NCI-H128 (cell line): ENCODE measurements at regions not wholly inside any gene's neighbourhood (a gene's known extent, or its start where the extent isn't known, plus 50 kb on each side); places are given as distances from the start of the nearest gene placed in this dataset.
"Not testable (repeated sequence)": the region's sequence is repeated elsewhere in the genome, so short reads cannot be mapped to it uniquely, and the experiment has no call there.

Source experiments
- DNase-seq: peaks from one replicate; lab custom pipeline; 2025; ENCODE audit not compliant: unreplicated experiment; lab: John Stamatoyannopoulos, UW

DNA sequence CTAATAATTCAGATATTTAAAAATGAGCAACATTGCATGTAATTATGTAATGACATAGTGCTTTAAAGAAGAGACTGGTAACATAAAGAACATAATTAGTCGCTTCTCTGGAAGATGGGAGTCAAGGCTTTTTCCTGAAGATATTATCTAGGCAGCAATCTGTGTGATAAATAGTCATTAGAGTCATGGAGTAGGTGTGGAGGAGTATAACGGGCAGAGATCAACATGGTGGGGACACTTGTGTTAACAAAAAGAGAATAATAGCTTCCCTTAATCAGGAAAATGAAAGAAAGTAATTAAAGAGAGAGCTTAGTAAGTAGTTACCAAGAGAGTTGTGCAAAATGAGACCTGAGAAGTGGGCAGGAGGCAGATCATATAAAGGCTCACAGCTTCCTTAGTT, 1417.1 kb upstream of the ATXN8OS start:
- no peak for DNase-seq

DNA sequence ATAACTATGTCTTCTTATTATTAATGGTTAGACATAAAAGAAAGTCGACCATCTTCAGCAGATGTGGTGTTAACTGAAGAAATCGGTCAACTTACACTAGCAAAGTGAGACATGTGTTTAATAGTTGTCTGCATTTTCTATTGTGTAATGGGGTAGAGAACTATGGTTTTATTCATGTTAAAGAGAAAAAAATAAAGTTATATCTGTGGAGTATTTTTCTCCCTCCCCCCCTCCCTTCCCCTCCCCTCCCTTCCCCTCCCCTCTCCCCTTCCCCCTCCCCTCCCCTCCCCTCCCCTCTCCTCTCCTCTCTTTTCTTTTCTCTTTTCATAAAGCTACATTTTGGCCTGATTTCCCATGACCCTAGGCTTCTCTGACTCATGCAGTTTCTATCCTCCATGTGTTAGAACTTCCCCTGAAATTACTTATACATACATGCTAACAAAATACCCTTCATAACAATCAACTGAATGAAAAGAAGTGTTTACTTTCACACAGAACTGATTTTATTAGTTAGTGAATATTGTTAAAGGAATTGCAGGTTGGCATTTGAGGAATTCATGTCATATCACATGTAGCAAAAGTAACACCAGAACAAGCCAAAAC, 1431.0 kb upstream of the ATXN8OS start:
- DNase-seq = no peak

DNA sequence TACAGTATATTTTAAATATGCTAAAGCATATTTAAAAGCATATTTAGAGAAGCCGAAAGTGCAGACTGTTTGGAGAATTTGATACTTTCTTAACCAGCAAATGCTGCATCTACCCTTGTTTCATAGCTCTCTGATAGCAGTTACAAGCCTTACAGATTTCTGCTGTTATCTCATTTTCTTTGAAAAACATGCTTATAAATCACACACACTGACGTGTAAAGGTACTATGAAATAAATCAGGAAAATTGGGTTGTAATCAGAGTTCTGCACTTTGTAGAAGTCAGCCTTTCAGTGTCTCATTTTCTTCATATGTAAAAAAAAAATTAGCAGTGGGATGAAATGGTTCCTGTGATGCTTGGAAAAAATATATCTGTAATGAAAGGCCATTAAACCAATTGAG, 1432.4 kb upstream of the ATXN8OS start:
- DNase-seq = no peak

DNA sequence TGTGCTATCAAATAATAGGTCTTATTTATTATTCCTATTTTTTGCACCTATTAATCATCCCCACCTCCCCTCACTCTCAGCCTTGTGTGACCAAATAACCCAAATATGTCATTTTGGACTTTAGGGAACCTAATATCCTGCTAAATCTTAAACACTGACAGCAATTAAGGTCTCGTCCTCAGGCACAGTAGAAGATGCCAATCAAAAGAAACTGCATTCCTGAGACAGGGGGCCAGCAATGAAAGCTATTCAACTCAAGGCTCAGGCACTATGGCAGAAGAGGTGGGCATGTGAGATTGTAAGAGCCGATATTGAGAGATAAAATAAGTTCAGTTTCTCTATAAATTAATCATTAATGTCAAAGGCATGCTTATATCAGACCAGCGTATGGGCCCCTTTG, 1437.7 kb upstream of the PCDH9 start:
- DNase-seq = no peak

DNA sequence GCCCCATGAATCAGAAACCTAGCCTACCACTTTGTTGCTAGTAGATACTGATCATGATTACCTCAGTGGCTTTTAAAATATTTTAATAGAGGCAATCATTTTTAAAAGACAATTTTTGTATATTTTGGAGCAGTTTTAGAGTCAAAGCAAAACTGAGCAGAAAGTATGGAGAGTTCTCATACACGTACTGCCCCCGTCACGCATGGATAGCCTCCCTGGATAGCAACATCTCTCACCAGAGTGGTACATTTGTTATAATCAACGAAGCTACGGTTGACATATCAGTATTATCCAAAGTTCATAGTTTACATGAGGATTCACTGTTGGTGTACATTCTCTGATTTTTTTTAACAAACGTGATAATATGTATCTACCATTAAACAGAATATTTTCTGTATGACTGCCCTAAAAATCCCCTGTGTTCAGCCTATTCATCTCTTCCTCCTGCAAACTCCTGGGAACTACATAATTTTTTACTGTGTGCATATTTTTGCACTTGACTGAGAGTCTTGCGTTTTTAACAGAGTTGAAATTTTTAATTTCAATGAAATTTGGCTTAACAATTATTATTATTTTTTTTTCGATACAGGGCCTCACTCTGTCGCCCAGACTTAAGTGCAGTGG, 1436.8 kb upstream of the PCDH9 start:
- no peak for DNase-seq

DNA sequence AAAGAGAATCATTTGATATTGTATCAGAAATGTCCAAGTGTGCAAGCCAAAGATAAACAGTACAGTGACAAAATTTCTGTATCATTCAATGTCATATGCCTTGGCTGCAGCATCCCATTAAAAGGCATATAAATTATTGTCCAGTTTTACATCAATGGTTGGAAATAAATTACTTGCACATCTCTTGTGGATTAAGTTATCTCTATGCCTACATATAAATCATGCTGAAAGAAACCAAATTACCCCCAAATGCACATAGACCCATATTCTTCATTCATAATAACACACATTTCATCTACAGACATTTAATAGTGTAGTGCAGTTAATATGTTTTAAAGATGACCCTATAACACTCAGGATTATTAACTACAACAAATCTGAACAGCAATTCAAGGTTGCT, 1415.7 kb upstream of the PCDH9 start:
- no peak for DNase-seq

DNA sequence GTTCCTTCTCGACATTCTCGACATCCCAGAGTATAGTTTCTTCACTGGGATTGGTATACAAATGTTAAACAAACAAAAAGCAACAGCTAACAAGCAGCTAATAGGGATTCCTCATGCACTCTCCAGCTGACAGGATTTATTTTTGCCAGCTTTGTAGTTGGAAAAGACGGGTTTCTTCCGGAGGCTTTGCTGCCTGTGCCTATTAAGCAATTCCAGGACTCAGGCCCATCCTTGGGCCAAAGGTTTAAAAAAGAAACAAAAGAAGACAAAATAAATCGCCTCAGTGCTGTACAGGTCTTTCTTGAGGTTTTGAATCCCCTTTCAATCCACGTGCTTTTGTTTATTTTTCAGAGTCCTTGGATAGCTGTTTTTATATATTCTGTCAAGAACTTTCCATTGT, 1414.5 kb upstream of the PCDH9 start:
- DNase-seq = no peak

DNA sequence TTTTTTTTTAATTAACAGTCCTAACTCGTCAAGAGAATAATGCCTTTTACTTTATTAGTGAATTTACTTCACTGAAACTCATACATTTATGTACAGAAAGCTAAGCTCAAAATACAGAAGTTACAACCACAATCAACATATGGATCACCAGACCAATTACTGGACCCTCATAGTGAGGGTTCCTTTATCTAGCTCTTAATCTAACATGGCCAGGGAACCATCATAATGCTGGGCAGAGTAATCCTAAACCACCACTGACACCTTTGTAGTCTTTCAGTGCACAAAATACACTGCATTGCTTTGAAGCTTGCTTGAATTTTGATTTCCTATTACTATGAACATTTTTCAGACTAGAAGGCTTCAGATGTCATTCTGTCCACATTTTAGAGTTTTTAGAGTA, 1406.6 kb upstream of the PCDH9 start:
- DNase-seq = no peak

DNA sequence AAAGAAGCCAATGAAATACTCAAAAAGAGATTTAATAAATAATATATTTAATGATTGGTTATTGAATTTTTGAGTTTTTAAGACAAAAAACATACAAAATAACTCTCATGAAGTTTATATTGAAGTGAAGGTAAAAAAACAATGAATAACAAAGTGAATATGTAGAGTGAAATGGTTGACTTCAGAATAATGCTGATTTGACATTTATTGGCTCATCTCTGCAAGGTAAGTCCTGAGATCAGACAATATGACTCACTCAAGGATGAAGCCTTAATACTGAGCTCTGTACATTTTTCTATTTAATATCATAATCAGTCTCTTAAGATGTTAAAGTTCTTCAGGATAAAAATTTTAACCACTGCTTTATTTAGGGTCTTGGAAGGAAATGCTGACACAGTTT, 1398.9 kb upstream of the PCDH9 start:
- DNase-seq = no peak

DNA sequence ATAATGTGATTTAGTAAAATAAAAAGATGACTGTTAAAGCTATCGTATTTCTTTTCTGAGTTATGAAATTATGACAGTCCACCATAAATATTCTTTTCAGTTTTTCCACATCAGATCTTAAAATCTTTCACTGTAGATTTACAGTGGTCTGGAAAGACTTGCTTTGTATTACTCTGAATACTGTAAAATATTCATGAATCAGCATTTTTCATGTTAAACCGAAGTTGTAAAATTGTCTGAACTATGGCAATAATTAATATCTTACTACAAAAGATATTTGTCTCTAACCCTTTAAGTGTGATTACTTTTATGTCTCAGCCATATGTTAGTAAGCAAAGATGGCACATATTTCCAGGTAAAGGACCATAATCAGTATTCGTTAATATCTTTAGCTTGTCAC, 1397.2 kb upstream of the PCDH9 start:
- no peak for DNase-seq

DNA sequence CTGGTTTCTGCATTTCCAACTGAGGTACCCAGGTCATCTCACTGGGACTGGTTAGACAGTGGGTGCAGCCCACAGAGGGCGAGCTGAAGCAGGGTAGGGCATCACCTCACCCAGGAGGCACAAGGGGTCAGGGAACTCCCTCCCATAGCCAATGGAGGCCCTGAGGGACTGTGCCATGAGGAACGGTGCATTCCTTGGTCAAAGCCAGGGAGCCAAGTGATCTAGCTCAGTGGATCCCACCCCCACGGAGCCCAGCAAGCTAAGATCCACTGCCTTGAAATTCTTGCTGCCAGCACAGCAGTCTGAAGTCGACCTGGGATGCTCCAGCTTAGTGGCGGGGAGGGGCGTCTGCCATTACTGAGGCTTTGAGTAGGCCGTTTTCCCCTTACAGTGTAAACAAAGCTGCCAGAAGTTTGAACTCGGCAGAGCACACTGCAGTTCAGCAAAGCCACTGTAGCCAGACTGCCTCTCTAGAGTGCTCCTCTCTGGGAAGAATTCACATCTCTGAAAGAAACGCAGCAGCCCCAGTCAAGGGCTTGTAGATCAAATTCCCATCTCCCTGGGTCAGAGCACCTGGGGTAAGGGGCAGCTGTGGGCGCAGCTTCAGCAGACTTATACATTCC, 1386.6 kb upstream of the PCDH9 start:
- DNase-seq = no peak

DNA sequence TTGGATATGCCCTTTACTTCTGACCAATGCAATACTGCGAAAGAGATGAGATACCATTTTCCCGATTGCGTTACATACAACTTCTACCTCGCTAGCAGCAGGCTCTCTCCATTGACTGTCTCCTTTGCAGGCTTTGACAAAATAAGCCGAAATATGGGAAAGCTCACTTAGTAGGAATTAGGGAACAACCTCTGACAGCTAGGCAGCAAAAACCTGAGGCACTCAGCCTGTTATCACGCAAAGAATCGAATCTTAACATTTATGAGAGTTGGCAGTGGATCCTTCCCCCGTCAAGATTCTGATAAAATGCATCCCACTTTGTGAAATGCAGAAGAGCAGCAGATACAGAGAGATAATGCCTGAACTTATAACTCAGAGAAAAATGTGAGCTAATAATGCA, 1379.5 kb upstream of the PCDH9 start:
- no peak for DNase-seq

DNA sequence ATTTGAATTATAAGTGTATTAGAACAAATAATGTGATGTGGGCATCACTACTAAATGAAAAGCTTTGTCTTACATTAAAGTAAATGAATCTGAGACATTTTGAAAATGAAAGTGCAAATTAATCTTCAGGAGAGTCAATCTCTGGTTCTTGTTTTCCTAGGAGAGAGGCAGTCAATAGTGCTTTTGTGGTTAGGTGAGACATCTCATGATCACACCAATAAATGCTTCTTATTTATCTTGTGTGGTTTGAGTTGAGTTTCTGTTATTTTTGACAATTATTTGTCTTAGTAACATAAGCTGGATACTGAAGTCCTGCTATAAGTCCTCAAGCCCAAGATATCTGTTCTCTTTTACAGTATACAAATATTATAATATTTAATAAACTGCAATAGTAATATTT, 1378.0 kb upstream of the PCDH9 start:
- no peak for DNase-seq

DNA sequence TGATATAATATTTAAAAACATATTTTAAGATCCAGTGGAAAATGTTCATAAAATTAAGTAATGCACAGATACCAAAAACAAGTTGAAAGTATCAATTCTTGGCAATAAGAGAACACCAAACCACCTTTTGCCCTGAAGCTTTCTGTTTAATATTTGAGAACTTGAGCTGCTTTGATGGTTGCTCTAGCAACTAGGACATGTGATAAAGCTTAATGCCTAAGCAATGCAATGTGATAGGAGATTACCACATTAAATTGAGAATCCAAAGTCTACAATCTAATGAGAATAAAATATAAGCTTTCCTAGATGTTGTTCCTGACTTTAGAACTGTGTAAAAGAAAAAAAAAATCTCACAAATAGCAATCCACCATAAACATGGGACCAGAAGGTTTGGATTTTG, 1367.5 kb upstream of the PCDH9 start:
- no peak for DNase-seq

DNA sequence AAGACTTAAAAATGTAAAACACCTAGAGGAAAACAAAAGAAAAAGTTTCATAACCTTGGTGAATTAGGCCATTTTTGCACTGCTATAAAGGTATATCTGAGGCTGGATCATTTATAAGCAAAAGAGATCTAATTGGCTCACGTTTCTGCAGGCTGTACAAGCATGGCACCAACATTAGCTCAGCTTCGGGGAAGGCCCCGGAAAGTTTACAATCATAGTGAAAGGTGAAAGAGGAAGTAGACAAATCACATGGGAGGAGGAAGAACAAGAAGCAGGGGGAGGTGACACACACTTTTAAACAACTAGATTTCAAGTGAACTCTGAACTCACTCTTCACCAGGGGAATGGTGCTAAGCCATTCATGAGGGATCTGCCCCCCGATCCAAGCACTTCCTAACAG, 1358.5 kb upstream of the PCDH9 start:
- no peak for DNase-seq

DNA sequence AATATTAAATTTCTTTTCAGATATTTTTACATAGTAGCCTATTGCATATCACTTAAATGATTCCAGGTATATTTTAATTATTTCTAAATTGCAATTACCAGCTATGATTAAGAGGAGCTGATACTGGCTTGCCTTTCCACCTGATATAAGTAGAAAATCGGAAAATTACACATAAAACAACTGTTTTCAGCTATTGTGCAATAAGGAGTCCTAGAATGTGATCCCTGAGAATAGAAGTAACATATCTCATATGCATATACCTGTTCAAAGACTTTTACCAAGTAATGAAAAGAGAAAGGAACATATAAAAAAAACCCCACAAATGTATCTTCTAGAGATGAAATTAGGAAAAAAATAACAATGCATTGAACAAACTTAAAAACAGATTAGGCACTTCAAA, 1354.6 kb upstream of the PCDH9 start:
- DNase-seq = no peak

DNA sequence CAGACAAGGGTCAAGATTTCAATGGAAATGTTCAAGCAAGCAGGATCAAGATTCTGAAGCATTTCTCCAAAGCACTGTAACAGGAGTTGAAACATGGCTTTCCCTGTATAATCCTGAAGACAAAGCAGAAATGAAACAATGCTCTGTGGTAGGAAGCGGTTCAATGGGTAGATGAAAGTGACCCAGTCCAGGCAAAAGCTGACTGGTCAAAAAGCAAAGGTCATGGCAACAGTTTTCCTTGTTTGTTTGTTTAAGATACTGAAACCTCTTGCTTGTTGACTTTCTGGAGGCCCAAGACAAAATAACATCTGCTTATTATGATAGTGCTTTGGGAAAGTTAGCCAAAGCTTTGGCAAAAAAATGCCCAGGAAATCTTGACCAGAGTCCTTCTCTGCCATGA, 1343.9 kb upstream of the PCDH9 start:
- DNase-seq = no peak

DNA sequence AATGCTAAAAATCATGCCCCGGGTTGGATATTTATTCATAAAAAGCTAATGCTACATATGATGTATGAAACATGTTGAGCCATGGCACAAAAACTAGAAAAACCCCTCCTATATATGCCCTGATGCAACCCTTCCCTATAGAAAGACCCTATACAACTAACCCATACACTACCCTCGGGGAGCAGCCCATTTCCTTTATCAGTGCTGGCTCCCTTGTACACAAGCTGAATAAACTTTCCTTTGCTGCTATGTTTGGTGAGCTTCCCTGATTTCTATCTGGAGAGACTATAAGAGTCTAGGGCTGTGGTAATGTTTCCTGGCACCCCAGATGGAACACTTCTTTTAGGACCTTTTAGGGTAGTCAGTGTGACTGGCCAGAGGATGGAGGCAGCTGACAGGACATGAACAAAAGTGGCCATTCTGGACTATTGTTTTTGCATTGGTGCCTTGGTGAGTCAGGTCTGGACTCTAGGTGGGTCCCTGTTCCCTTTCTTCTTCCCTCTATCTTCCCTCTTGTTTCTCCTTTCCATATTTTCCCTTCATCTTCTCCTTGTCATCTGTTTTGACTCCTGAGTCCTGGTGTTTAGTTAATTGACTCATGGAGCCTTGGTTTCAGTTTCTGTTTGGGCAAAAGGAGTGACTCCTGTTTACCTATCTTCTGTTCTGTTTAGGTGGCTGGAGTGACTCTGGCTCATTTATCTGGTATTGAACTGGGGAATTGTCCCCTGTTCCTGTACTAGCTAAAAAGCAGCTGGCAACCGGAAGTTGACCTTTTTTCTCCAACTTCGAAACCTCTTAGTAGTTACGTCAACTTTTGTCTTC, 1321.8 kb upstream of the PCDH9 start:
- no peak for DNase-seq

DNA sequence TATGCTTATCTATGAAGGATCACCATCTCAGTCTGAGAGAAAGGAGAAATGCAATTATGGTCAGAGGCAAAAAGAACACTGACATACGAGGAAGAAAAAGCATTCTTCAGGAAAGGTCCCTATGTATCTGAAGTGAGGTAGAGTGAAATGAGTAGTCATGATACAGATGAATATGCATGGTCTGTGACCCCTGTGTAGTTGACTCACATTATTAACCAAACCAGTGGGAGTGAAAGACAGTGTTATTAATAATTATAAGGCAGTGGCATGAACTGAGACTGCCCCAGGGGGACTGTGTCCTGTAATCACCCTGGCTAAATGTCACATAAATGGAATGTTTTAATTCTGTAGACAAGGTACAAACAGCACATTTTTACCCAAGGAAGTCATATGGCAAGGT, 1320.2 kb upstream of the PCDH9 start:
- no peak for DNase-seq

DNA sequence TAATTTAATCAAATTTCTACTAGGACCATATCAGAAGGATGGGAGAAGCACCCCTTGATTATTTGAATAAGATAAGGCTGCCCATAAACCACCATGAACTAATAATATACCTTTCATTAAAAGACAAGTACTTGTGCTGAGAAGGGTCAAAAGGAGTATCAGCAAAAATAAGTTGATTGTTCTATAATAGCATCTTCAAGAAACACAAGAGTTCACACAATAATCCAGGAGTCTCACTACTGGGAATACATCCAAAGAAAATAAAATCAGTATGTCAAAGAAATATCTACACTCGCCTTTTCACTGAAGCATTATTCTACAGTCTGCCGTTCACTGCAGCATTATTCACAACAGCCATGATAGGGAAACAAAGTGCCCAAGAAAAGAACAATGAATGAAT, 1310.1 kb upstream of the PCDH9 start:
- DNase-seq = no peak

DNA sequence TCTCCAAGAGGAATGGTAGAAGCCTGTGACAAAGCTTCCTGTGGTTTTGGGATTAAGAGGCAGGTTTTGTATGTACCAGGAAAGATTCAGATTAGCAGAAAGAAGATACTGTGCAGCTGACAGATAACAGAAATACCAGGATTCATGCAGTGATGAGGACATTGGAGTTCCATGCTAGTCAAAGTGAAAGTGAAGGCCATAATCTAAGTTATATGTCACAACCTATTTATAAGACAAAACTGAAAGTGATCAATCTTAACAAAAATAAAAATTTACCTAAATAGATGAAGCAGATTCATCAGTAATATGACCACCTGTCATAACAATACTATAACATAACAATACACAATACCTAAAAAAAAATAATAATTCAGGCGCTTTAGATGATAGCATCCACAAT, 1305.2 kb upstream of the PCDH9 start:
- no peak for DNase-seq

DNA sequence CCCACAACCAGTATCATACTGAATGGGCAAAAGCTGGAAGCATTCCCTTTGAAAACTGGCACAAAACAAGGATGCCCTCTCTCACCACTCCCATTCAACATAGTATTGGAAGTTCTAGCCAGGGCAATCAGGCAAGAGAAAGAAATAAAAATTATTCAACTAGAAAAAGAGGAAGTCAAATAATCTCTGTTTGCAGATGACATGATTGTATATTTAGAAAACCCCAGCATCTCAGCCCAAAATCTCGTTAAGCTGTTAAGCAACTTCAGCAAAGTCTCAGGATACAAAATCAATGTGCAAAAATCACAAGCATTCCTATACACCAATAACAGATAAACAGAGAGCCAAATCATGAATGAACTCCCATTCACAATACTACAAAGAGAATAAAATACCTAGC, 1297.0 kb upstream of the PCDH9 start:
- DNase-seq = not testable (repeated sequence)
